Gastroesophageal sphincter (tissue), 4 donors: ENCODE measurements at regions not wholly inside any gene's neighbourhood (a gene's known extent, or its start where the extent isn't known, plus 50 kb on each side); places are given as distances from the start of the nearest gene placed in this dataset.

Source experiments
- ATAC-seq: fragments of 150-250 bp; one replicate; pipeline ENCODE4 v1.9.1; 2016; ENCODE audit warnings: mild to moderate bottlenecking, moderate library complexity
- H3K27ac ChIP-seq, 4 donors: fragments of 200-600 bp; sonication (generic) in 3 of 4; 1 replicate in 3 of 4; 2 replicates in 1 of 4; pipeline ENCODE4 v1.5.1; 2016 to 2019
- H3K27me3 ChIP-seq: fragments of 200-600 bp; sonication (generic); one replicate; pipeline ENCODE4 v1.5.1; 2019
- H3K36me3 ChIP-seq, 2 donors: fragments of 200-600 bp; sonication (generic); one replicate each; pipeline ENCODE4 v1.5.1; 2019; ENCODE audit warnings: control low read depth in 1 of 2
- H3K4me1 ChIP-seq, 3 donors: fragments of 200-600 bp; sonication (generic); 1 replicate in 2 of 3; 2 replicates in 1 of 3; pipeline ENCODE4 v1.5.1; 2016 to 2019; ENCODE audit warnings: control low read depth in 2 of 3
- H3K4me3 ChIP-seq, 2 donors: fragments of 200-600 bp; sonication (generic); one replicate each; pipeline ENCODE4 v1.5.1; 2019; ENCODE audit warnings: mild to moderate bottlenecking in 1 of 2, moderate library complexity in 1 of 2
- H3K9me3 ChIP-seq, 3 donors: fragments of 200-600 bp; sonication (generic); one replicate each; pipeline ENCODE4 v1.5.1; 2017 to 2019; ENCODE audit warnings: control low read depth in 2 of 3
- EP300 ChIP-seq: sonication (generic); formaldehyde crosslinking; IDR thresholded peaks from one replicate; pipeline ENCODE4 v1.6.1; 2017; ENCODE audit warnings: antibody characterized with exemption, mild to moderate bottlenecking
- POLR2A ChIP-seq, 2 donors: fragments of 450-650 bp; IDR thresholded peaks; one replicate each; pipeline ENCODE4 v1.6.1; 2017; ENCODE audit warnings: antibody characterized with exemption in 2 of 2, mild to moderate bottlenecking in 2 of 2, moderate library complexity in 1 of 2
- POLR2AphosphoS5 ChIP-seq: sonication (generic); formaldehyde crosslinking; IDR thresholded peaks from one replicate; pipeline ENCODE4 v1.6.1; 2017; ENCODE audit warnings: antibody characterized with exemption
- WGBS, 2 donors: methylation state at CpG; one replicate each; pipeline ENCODE4 v1.1.5; 2018; ENCODE audit warnings: low coverage in 1 of 2; 5-methylcytosine and 5-hydroxymethylcytosine counted together
- TF ChIP-seq, protein P1 (sequence below), 4 experiments: fragments of 200-600 bp in 2 of 4; fragments of 450-650 bp in 2 of 4; sonication (generic) in 1 of 4; IDR thresholded peaks; one replicate each; pipeline ENCODE4 v1.5.1; 2017 to 2019; ENCODE audit warnings: antibody characterized with exemption in 4 of 4, mild to moderate bottlenecking in 2 of 4, moderate library complexity in 2 of 4

GRCh38 chr9:29806937-29807618 is 2233.8 kb upstream of the C9orf72 start:
- no peak for TF ChIP-seq POLR2AphosphoS5
- TF ChIP-seq, protein P1, sequence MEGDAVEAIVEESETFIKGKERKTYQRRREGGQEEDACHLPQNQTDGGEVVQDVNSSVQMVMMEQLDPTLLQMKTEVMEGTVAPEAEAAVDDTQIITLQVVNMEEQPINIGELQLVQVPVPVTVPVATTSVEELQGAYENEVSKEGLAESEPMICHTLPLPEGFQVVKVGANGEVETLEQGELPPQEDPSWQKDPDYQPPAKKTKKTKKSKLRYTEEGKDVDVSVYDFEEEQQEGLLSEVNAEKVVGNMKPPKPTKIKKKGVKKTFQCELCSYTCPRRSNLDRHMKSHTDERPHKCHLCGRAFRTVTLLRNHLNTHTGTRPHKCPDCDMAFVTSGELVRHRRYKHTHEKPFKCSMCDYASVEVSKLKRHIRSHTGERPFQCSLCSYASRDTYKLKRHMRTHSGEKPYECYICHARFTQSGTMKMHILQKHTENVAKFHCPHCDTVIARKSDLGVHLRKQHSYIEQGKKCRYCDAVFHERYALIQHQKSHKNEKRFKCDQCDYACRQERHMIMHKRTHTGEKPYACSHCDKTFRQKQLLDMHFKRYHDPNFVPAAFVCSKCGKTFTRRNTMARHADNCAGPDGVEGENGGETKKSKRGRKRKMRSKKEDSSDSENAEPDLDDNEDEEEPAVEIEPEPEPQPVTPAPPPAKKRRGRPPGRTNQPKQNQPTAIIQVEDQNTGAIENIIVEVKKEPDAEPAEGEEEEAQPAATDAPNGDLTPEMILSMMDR (IDR thresholded peaks at IDR 0.05), result no peak
- no peak for TF ChIP-seq POLR2A (IDR thresholded peaks at IDR 0.05)
- TF ChIP-seq EP300, result no peak
- H3K36me3 ChIP-seq, result no peaks in the 10 kb centered on the region
- ATAC-seq, result no peak
- H3K27ac ChIP-seq, result no peak overlapping the region
- H3K27me3 ChIP-seq, result no peaks in the 10 kb centered on the region
- H3K4me3 ChIP-seq, result no peak overlapping the region
- H3K4me1 ChIP-seq, result no peaks in the 10 kb centered on the region
- peaks cover 0 to 14% (median 0%) of the 10 kb centered on the region in 3 donors for H3K9me3 ChIP-seq
- 49 to 65% methylated on average over 3 of the region's 3 CpGs for WGBS, 2 donors

DNA sequence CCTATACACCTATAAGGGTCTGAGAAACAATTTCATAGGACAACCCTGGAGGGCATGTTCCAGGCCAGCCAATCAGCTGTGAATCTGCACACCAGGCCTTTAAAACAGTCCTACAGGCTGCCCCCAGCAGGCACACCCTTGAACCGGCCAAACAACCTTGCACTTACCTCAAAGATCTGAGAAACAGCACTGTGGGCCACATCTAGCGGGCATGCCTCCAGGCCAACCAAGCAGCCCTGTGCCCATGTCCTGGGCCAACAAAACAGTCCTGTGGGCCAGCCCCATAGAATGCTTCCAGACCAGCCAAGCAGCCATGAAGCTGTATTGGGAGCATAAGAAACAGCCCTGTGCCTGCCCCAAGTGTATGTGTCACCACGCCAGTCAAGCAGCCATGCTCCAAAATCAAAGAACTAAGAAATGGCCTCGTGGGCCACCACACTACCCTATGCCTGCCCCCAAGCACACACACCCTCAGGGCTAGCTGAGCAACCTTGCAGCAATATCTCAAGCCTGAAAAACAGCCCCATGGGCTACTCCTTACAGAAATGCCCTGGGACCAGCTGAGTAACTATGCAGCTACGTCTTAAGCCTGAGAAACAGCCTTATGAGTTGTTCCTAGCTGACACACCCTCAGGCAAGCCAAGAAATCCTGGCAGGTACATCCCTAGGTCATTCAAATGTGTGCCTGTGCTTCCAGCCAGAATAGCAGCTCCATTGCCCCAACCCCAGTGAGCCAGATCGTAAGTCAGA is 2243.8 kb upstream of the C9orf72 start:
- no peaks in the 10 kb centered on the region for H3K27me3 ChIP-seq
- TF ChIP-seq POLR2AphosphoS5, result no peak
- TF ChIP-seq EP300, result no peak
- TF ChIP-seq, protein P1 (IDR thresholded peaks at IDR 0.05), result no peak
- no peak for TF ChIP-seq POLR2A (IDR thresholded peaks at IDR 0.05)

GRCh38 chr9:29822458-29822857 is 2249.2 kb upstream of the C9orf72 start:
- TF ChIP-seq EP300, result no peak
- TF ChIP-seq POLR2AphosphoS5, result no peak
- no peak for TF ChIP-seq POLR2A (IDR thresholded peaks at IDR 0.05)
- TF ChIP-seq, protein P1 (IDR thresholded peaks at IDR 0.05), result no peak
- Histone ChIP-seq H3K27ac (no peak overlapping the region), H3K36me3 (no peaks in the 10 kb centered on the region), H3K4me1 (no peaks in the 10 kb centered on the region), H3K4me3 (no peak overlapping the region), H3K27me3 (no peaks in the 10 kb centered on the region), H3K9me3 (peaks cover 0 to 19% (median 0%) of the 10 kb centered on the region in 3 donors)
- WGBS, 2 donors, result 41 to 46% methylated on average over 3 of the region's 3 CpGs
- no peak for ATAC-seq

More for the DNA sequence above, 2243.8 kb upstream of the C9orf72 start:
- Histone ChIP-seq H3K27ac (no peak overlapping the region), H3K4me1 (no peaks in the 10 kb centered on the region), H3K4me3 (no peak overlapping the region), H3K9me3 (peaks cover 0 to 15% (median 0%) of the 10 kb centered on the region in 3 donors), H3K36me3 (no peaks in the 10 kb centered on the region)
- 68 to 92% methylated on average over 2 of the region's 6 CpGs for WGBS, 2 donors
- no peak for ATAC-seq

DNA sequence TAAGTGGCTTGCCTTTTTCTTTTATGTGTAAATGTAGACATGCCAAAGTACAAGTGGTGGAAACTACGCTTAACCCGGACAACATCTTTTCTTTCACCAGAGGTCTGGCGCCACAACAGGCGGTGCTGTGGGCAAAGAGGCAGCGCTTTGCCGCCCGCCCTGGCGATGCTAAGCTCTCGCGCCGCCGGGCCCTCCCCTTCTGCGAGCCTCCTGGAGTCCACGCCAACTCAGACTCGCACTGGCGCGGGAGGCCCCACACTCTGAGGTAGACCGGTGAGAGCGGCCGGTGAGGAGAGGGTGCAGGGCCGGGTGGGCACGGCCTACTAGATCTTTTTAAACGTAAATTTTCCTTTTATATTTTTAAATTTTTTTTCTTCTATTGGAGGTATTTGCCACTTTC is 2253.1 kb upstream of the C9orf72 start:
- H3K4me1 ChIP-seq, result no peaks in the 10 kb centered on the region
- no peaks in the 10 kb centered on the region for H3K36me3 ChIP-seq
- no peak overlapping the region for H3K27ac ChIP-seq
- no peak for ATAC-seq
- TF ChIP-seq EP300 (no peak), POLR2A (IDR thresholded peaks at IDR 0.05) (no peak), POLR2AphosphoS5 (no peak)
- TF ChIP-seq, protein P1 (IDR thresholded peaks at IDR 0.05), result no peak
- peaks cover 0 to 18% (median 0%) of the 10 kb centered on the region in 3 donors for H3K9me3 ChIP-seq
- H3K27me3 ChIP-seq, result no peaks in the 10 kb centered on the region
- 94 to 100% methylated on average over 3 to 20 of the region's 23 CpGs for WGBS, 2 donors
- H3K4me3 ChIP-seq, result no peak overlapping the region

GRCh38 chr9:29830821-29831220 is 2257.5 kb upstream of the C9orf72 start:
- Histone ChIP-seq H3K4me1 (no peaks in the 10 kb centered on the region), H3K27me3 (no peaks in the 10 kb centered on the region), H3K27ac (no peak overlapping the region), H3K36me3 (no peaks in the 10 kb centered on the region), H3K4me3 (no peak overlapping the region), H3K9me3 (peaks cover 0 to 18% (median 0%) of the 10 kb centered on the region in 3 donors)
- no peak for ATAC-seq
- TF ChIP-seq POLR2A (IDR thresholded peaks at IDR 0.05) (no peak), EP300 (no peak), POLR2AphosphoS5 (no peak)
- TF ChIP-seq, protein P1 (IDR thresholded peaks at IDR 0.05), result no peak
- WGBS, 2 donors, result 33 to 36% methylated on average over 4 to 6 of the region's 6 CpGs
